Vagina (tissue), 2 donors: ENCODE measurements at regions not wholly inside any gene's neighbourhood (a gene's known extent, or its start where the extent isn't known, plus 50 kb on each side); places are given as distances from the start of the nearest gene placed in this dataset.
"Not testable (repeated sequence)": the region's sequence is repeated elsewhere in the genome, so short reads cannot be mapped to it uniquely, and the experiment has no call there.

Source experiments
- DNase-seq, 2 donors: peaks; one replicate each; pipeline ENCODE4 v3.0.0-alpha.2; 2017; ENCODE audit errors: extremely low spot score in 2 of 2
- H3K27ac ChIP-seq: fragments of 200-600 bp; sonication (generic); one replicate; pipeline ENCODE4 v1.5.1; 2019
- H3K27me3 ChIP-seq: fragments of 200-600 bp; sonication (generic); one replicate; pipeline ENCODE4 v1.5.1; 2019
- H3K36me3 ChIP-seq, 2 donors: fragments of 200-600 bp; sonication (generic); one replicate each; pipeline ENCODE4 v1.5.1; 2017 to 2019
- H3K4me1 ChIP-seq: fragments of 200-600 bp; sonication (generic); one replicate; pipeline ENCODE4 v1.5.1; 2019
- H3K4me3 ChIP-seq, 2 donors: fragments of 200-600 bp; sonication (generic); 1 replicate in 1 of 2; 2 replicates in 1 of 2; pipeline ENCODE4 v1.5.1; 2016 to 2019
- H3K9me3 ChIP-seq: fragments of 200-600 bp; sonication (generic); one replicate; pipeline ENCODE4 v1.5.1; 2019
- POLR2A ChIP-seq, 2 donors: fragments of 450-650 bp; IDR thresholded peaks; one replicate each; pipeline ENCODE4 v1.6.1; 2017; ENCODE audit warnings: antibody characterized with exemption in 2 of 2, mild to moderate bottlenecking in 2 of 2, moderate library complexity in 2 of 2
- POLR2AphosphoS5 ChIP-seq, 2 donors: sonication (generic); formaldehyde crosslinking; IDR thresholded peaks; one replicate each; pipeline ENCODE4 v1.9.0; 2017; ENCODE audit warnings: antibody characterized with exemption in 2 of 2, mild to moderate bottlenecking in 2 of 2, low read depth in 1 of 2; ENCODE audit not compliant: insufficient read depth in 1 of 2
- intact Hi-C: fragments of 100-400 bp; cut with DNase I; formaldehyde crosslinking; loops from one replicate; pipeline ENCODE4 v1.15.1; 2023
- TF ChIP-seq, protein P1 (sequence below), 3 experiments: fragments of 450-650 bp in 2 of 3; fragments of 200-600 bp in 1 of 3; sonication (generic) in 1 of 3; IDR thresholded peaks; one replicate each; pipeline ENCODE4 v1.5.1; 2017 to 2019; ENCODE audit warnings: antibody characterized with exemption in 3 of 3, mild to moderate bottlenecking in 2 of 3, moderate library complexity in 2 of 3

- Histone ChIP-seq H3K4me3 (no peak overlapping the region), H3K27me3 (no peaks in the 10 kb centered on the region), H3K9me3 (no peaks in the 10 kb centered on the region), H3K27ac (no peak overlapping the region), H3K4me1 (no peaks in the 10 kb centered on the region), H3K36me3 (no peaks in the 10 kb centered on the region)
- no peak for DNase-seq
- intact Hi-C loops, result no loop called here
- TF ChIP-seq, protein P1, sequence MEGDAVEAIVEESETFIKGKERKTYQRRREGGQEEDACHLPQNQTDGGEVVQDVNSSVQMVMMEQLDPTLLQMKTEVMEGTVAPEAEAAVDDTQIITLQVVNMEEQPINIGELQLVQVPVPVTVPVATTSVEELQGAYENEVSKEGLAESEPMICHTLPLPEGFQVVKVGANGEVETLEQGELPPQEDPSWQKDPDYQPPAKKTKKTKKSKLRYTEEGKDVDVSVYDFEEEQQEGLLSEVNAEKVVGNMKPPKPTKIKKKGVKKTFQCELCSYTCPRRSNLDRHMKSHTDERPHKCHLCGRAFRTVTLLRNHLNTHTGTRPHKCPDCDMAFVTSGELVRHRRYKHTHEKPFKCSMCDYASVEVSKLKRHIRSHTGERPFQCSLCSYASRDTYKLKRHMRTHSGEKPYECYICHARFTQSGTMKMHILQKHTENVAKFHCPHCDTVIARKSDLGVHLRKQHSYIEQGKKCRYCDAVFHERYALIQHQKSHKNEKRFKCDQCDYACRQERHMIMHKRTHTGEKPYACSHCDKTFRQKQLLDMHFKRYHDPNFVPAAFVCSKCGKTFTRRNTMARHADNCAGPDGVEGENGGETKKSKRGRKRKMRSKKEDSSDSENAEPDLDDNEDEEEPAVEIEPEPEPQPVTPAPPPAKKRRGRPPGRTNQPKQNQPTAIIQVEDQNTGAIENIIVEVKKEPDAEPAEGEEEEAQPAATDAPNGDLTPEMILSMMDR (IDR thresholded peaks at IDR 0.05), result no peak
- TF ChIP-seq POLR2A (IDR thresholded peaks at IDR 0.05) (no peak), POLR2AphosphoS5 (IDR thresholded peaks at IDR 0.05; ENCODE audit: insufficient read depth in 1 of 2, low read depth in 1 of 2) (no peak)
Measured at GRCh38 chr4:28279249-28279648, 1418.6 kb downstream of the STIM2 start.

DNA sequence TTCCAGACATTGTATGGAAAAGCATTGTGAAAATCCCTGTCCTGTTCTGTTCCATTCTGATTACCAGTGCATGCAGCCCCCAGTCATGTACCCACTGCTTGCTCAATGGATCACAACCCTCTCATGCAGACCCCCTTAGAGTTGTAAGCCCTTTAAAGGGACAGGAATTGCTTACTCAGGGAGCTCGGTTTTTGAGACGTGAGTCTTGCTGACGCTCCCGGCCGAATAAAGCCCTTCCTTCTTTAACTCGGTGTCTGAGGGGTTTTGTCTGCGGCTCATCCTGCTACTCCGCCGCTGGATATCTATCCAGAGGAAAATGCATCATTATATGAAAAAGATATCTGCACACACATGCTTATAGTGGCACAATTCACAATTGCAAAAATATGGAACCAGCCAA lies 1425.6 kb downstream of the STIM2 start:
- H3K4me1 ChIP-seq, DNase-seq, intact Hi-C loops, H3K4me3 ChIP-seq, H3K27me3 ChIP-seq, H3K36me3 ChIP-seq, H3K9me3 ChIP-seq, H3K27ac ChIP-seq: not testable (repeated sequence)

DNA sequence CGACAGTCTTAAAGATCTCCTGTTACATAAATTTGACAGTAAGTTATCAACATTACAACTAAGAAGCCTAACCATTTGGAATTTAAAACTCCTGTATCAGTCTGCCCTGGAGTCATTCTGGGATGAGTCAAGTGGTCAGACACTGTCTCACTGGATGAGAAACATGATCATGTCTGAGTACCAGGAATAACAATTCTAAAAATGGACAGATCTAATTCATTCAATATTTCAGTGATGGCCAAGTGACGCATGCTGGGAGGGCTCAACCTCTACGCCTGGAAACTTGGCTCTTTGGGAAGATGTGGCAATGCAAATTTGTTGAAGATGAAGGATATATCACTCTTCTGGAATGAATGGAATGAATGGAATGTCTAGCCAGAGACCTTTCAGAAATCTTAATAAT lies 1427.2 kb downstream of the STIM2 start:
- Histone ChIP-seq H3K27me3 (no peaks in the 10 kb centered on the region), H3K36me3 (no peaks in the 10 kb centered on the region), H3K27ac (no peak overlapping the region), H3K4me3 (no peak overlapping the region), H3K4me1 (no peaks in the 10 kb centered on the region), H3K9me3 (no peaks in the 10 kb centered on the region)
- intact Hi-C loops, result no loop called here
- no peak for DNase-seq
- TF ChIP-seq, protein P1 (IDR thresholded peaks at IDR 0.05), result no peak
- TF ChIP-seq POLR2AphosphoS5 (IDR thresholded peaks at IDR 0.05; ENCODE audit: insufficient read depth in 1 of 2, low read depth in 1 of 2), result no peak
- TF ChIP-seq POLR2A (IDR thresholded peaks at IDR 0.05), result no peak

DNA sequence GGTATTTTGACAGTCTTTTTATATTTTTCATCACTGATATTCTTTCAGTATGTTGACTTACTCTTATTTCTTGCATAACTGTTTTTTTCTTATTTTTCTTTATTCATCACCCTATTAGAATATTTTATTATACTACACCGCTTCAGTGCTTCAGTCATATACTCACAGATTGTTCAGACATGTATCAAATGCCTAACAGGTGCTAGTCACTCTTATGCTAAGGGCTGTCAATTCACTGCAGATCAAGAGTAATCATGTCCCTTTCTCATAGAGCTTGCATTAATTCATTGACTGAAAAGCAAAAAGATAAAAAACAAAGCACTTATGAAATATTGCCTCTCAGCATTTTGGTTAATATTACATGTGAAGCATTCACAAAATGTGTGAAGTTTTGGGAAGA lies 1435.6 kb downstream of the STIM2 start:
- intact Hi-C loops, result no loop called here
- no peak overlapping the region for H3K4me3 ChIP-seq
- H3K27ac ChIP-seq, result no peak overlapping the region
- H3K9me3 ChIP-seq, result no peaks in the 10 kb centered on the region
- no peaks in the 10 kb centered on the region for H3K27me3 ChIP-seq
- no peak for DNase-seq
- TF ChIP-seq POLR2AphosphoS5 (IDR thresholded peaks at IDR 0.05; ENCODE audit: insufficient read depth in 1 of 2, low read depth in 1 of 2), result no peak
- TF ChIP-seq, protein P1 (IDR thresholded peaks at IDR 0.05), result no peak
- TF ChIP-seq POLR2A (IDR thresholded peaks at IDR 0.05), result no peak
- H3K36me3 ChIP-seq, result no peaks in the 10 kb centered on the region
- no peaks in the 10 kb centered on the region for H3K4me1 ChIP-seq

DNA sequence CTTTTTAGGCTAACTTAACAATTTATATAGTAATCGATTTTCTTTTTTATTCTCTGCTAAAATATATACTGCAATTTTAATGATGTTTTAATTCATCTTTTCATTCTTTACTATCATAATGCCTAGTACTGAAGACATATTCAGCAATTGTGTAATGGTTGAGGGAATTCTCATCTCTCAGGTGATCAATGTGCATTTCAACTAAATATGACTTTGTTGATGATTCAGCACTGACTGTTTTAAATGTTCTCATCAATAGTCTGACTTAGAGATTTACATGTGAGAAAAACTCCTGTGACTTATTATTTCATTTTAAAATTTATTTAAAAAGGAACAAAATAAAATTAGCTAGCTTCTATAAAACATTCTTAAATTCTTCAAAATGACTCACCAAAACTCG lies 1450.3 kb downstream of the STIM2 start:
- intact Hi-C loops, result no loop called here
- Histone ChIP-seq H3K36me3 (no peaks in the 10 kb centered on the region), H3K27ac (no peak overlapping the region), H3K27me3 (no peaks in the 10 kb centered on the region), H3K4me3 (no peak overlapping the region), H3K4me1 (no peaks in the 10 kb centered on the region), H3K9me3 (no peaks in the 10 kb centered on the region)
- DNase-seq, result no peak
- TF ChIP-seq POLR2A (IDR thresholded peaks at IDR 0.05), result no peak
- TF ChIP-seq, protein P1 (IDR thresholded peaks at IDR 0.05), result no peak
- TF ChIP-seq POLR2AphosphoS5 (IDR thresholded peaks at IDR 0.05; ENCODE audit: insufficient read depth in 1 of 2, low read depth in 1 of 2), result no peak

DNA sequence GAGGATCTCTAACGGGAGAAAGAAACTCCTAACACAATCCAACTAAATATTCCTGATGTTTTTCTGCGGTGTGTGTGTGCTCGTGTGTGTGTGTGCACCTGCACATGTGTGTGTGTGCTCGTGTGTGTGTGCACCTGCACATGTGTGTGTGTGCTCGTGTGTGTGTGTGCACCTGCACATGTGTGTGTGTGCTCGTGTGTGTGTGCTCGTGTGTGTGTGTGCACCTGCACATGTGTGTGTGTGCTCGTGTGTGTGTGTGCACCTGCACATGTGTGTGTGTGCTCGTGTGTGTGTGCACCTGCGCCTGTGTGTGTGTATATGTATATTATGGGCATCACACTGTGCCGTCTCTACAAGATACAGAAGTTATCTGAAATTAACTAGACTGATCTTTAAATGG lies 1451.9 kb downstream of the STIM2 start:
- intact Hi-C loops, result not testable (repeated sequence)

More for the DNA sequence above, 1451.9 kb downstream of the STIM2 start:
- not testable (repeated sequence) for H3K4me1 ChIP-seq, H3K4me3 ChIP-seq, H3K27ac ChIP-seq, H3K9me3 ChIP-seq, H3K36me3 ChIP-seq, H3K27me3 ChIP-seq, DNase-seq
